DND-41 (cell line): ENCODE measurements at regions not wholly inside any gene's neighbourhood (a gene's known extent, or its start where the extent isn't known, plus 50 kb on each side); places are given as distances from the start of the nearest gene placed in this dataset.

ENCODE experiments used
- CTCF ChIP-seq: IDR thresholded peaks from 2 replicates; pipeline ENCODE4 v1.5.1; 2012; ENCODE audit warnings: borderline replicate concordance, low read length, moderate library complexity, mild to moderate bottlenecking; ENCODE audit not compliant: poor library complexity, severe bottlenecking; ENCODE audit errors: extremely low read depth
- EZH2 ChIP-seq: IDR thresholded peaks from 3 replicates; pipeline ENCODE4 v1.6.1; 2012; ENCODE audit warnings: borderline replicate concordance, low read depth, mild to moderate bottlenecking, moderate library complexity, low read length, inconsistent platforms; ENCODE audit not compliant: severe bottlenecking

DNA sequence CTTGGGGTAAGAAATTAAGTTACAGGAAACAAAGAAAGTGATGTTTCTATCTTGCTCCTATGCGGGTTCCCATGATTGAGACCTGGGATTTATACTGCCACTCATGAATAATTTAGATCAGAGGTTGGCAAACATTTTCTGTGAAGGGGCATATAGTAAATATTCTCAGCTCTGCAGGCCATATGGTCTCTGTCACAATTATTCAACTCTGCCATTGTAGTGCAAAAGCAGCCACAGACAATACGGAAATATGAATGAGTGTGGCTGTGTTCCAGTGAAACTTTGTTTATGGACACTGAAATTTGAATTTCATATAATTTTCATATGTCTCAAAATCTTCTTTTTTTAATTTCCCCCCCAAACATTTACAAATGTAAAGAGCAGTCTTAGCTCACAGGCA lies 127.2 kb downstream of the FOXD2 start:
- TF ChIP-seq CTCF = no peak
- no peak for TF ChIP-seq EZH2
